GM21360 (cell line): ENCODE measurements at regions not wholly inside any gene's neighbourhood (a gene's known extent, or its start where the extent isn't known, plus 50 kb on each side); places are given as distances from the start of the nearest gene placed in this dataset.
"Not testable (repeated sequence)": the region's sequence is repeated elsewhere in the genome, so short reads cannot be mapped to it uniquely, and the experiment has no call there.

ENCODE experiments used
- ATAC-seq: cut with Tn5 transposase; IDR thresholded peaks from one replicate; pipeline ENCODE4 v1.9.1; 2021; ENCODE audit warnings: mild to moderate bottlenecking, moderate library complexity; ENCODE audit not compliant: unreplicated experiment

GRCh38 chr20:53819973-53820451 lies 226.4 kb upstream of the ZNF217 start:
- no peak for ATAC-seq

DNA sequence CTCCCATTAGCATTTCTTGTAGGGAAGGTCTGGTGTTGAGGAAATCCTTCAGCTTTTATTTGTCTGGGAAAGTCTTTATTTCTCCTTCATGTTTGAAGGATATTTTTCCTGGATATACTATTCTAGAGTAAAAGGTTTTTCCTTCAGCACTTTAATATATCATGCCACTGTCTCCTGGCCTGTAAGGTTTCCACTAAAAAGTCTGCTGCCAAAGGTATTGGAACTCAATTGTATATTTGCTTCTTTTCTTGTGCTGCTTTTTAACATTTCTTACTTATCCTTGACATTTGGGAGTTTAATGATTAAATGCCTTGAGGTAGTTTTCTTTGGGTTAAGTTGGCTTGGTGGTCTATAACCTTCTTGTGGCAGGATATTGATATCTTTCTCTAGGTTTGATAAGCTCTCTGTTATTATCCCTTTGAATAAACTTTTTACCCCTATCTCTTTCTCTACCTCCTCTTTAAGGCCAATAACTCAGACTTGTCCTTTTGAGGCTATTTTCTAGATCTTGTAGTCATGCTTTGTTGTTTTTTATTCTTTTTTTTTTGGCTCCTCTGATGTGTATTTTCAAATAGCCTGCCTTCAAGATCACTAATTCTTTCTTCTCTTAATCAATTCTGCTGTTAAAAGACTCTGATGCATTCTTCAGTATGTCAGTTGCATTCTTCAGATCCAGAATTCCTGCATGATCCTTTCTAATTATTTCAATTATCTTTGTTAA lies 225.0 kb upstream of the ZNF217 start:
- no peak for ATAC-seq

GRCh38 chr20:53817513-53817912 lies 223.9 kb upstream of the ZNF217 start:
- not testable (repeated sequence) for ATAC-seq

- ATAC-seq = no peak
Observed at GRCh38 chr20:53816872-53817398, 223.3 kb upstream of the ZNF217 start.

DNA sequence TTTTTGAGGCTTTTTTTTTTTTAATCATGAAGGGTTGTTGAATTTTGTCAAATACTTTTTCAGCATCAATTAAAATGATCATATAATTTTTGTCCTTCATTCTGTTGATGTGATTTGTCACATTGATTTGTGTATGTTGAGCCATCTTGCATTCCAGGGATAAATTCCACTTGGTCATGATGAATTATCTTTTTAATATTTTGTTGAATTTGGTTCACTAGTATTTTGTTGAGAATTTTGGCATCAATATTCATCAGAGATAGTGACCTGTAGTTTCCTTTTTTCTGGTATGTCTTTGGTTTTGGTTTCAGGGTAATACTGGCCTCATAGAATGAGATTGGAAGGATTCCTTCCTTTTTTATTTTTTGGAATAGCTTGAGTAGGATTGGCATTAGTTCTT lies 221.9 kb upstream of the ZNF217 start:
- no peak for ATAC-seq

GRCh38 chr20:53814060-53814459 lies 220.4 kb upstream of the ZNF217 start:
- no peak for ATAC-seq

- ATAC-seq = no peak
Observed at GRCh38 chr20:53813636-53814035, 220.0 kb upstream of the ZNF217 start.

DNA sequence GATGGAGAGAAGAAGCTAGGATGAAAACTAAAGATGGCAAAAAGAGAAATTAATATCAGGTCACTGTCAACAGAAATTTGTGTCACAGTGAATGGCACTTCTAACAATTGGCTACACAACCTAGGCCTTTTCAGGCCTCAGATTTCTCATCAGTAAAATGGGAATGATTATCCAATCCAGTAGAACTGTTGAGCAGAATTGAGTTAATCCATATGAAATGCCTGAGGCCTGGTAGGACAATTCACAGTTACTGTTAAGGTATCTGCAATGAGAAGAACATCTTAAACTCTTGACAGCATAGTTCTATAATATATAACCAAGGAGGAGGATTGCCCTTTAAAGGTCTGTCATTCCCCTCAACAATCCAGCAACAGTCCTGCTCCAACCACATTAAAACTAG lies 217.9 kb upstream of the ZNF217 start:
- ATAC-seq = no peak

DNA sequence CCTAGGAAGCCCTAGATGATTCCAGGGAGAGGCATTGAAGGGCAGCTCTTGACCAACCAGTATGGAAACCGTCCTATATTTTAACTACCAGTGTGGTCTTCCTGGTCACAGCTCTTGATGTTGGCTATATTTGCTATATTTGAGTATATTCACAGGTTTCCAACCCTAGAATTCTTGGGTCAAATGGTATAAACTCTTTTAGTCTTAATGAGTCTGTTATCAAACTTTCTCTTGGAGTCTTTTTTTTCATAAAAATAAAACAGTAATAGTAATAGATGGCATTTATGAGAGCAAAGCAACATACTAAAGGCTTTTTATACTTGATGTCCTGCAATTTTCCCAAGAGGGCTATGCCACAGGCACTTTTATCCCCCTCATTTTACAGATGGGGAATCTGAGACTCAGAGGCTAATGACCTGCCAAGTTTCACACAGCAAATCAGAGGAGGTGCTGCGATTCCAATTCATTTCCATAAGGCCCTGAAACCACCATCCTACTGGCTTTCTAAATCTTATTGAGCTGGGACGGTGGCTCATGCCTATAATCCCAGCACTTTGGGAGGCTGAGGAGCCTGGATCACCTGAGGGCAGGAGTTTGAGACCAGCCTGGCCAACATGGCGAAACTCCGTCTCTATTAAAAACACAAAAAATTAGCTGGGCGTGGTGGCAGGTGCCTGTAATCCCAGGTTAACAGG lies 217.2 kb upstream of the ZNF217 start:
- no peak for ATAC-seq

DNA sequence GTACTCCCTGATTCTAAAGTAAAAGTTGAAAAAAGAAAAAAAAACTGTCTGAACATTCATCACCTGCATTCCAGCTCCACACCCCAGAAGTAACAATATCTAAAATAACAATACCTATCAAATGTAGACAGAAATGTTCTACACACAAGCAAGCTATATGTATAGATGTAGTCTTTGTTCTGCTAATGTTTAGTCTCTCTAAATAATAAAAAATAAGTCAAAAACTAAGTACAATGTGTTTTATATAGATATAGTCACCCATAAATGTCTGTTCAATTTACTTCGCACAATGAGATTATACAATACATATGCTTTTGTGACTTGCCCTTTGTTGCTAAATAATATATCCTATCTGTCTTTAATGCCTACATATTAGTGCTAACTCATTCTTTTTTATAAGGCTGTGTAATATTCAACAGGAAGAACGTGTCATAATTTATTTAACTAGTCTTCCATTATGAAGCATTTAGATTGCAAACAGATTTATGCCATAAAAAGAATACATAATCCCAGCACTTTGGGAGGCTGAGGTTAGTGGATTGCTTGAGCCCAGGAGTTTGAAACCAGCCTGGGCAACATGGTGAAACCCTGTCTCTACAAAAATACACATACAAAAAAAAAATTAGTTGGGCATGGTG lies 216.2 kb upstream of the ZNF217 start:
- ATAC-seq = no peak

DNA sequence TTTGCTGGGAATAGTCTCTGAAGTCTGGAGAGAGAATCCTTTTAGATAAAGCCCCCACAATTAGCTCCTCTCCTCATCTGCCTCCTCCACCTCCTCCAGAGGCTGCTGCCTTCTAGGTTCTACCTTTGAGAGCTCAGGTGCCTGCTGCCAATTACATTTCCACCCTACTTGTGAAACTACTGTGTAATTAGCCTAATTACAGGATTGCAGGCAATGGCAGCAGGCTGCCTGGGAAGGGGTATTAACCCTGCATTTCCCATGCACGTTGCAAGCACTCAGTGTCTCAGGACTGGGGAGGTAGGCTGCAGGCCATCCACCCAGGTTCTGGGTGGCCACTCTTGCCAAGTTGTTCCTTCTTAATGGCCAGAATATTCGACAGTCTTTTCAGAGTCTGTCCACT lies 215.6 kb upstream of the ZNF217 start:
- ATAC-seq = no peak

DNA sequence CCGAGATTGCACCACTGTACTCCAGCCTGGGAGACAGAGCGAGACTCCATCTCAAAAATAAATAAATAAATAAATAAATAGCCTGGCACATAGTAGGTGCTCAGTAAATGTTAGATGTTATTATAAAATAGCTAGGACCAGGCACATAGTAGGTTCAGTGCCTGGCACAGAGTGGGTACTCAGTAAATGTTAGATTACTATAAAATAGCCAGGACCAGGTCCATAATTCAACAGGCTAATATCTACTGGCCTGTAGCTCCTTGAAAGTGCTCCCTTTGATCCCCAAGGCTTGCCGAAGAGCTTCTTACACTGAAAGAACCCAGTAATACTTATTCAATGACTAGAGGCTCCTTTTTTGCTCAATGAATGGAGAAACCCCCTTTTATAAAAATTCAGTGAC lies 215.1 kb upstream of the ZNF217 start:
- no peak for ATAC-seq

- not testable (repeated sequence) for ATAC-seq
Observed at GRCh38 chr20:53808302-53808701, 214.7 kb upstream of the ZNF217 start.

- ATAC-seq = no peak
Observed at GRCh38 chr20:53806683-53807401, 213.2 kb upstream of the ZNF217 start.

DNA sequence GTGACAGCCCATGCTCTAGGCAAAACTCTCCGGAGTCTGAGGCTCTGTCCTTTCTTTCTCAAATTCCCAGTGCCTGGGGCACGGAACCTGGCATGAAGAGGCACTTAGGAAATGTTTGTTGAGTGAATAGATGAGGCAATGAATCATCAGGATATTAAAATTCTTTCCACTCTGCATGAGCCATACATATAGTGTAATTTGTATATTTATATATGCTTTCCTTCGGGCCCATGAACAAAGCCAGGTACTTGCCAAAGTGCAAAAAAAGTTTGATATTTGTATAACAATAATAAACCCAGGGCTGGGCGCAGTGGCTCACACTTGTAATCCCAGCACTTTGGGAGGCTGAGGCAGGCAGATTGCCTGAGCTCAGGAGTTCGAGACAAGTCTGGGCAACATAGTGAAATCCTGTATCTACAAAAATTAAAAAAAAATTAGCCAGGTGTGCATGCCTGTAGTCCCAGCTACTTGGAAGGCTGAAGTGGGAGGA lies 212.3 kb upstream of the ZNF217 start:
- ATAC-seq = no peak

- no peak for ATAC-seq
Observed at GRCh38 chr20:53804920-53805894, 211.6 kb upstream of the ZNF217 start.

- ATAC-seq = not testable (repeated sequence)
Observed at GRCh38 chr20:53804308-53804707, 210.7 kb upstream of the ZNF217 start.

DNA sequence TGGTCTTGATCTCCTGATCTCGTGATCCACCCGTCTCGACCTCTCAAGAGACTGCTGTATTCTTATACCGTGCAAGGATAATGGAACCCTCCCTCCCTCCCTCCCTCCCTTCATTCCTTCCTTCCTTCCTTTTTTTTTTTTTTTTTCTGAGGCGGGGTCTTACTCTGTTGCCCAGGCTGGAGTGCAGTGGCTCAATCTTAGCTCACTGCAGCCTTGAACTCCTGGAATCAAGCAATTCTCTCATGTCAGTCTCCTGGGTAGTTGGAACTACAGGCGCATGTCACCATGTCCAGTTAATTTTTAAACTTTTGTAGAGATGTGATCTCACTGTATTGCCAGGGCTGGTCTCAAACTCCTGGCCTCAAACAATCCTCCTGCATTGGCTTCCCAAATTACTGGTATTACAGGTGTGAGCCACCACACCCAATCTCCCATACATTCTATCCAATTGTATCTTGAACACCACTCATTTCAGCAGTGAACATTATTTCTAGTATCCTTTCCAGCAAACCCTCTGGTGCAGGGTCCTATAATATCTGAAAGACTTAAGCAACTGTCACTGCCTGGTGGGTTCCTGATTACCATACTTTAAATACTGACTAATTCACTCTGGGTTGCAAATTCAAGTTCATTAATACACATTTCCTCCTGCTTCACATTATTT lies 210.0 kb upstream of the ZNF217 start:
- ATAC-seq = no peak
